ENCODE measurements at regions not wholly inside any gene's neighbourhood (a gene's known extent, or its start where the extent isn't known, plus 50 kb on each side); places are given as distances from the start of the nearest gene placed in this dataset.
A peak's percentile ranks its signal among the peaks of the same experiment; 100 is the strongest.

- H3K36me3 ChIP-seq: no peaks in the 10 kb centered on the region
- no peak overlapping the region for H3K4me3 ChIP-seq
- no peaks in the 10 kb centered on the region for H3K9me3 ChIP-seq
- no peak overlapping the region for H3K27ac ChIP-seq
- no peak for ATAC-seq (ENCODE audit: low FRiP score in 2 of 2)
- DNase-seq: no peak
- no peak for TF ChIP-seq POLR2A (IDR thresholded peaks at IDR 0.05)
- TF ChIP-seq, protein P1, sequence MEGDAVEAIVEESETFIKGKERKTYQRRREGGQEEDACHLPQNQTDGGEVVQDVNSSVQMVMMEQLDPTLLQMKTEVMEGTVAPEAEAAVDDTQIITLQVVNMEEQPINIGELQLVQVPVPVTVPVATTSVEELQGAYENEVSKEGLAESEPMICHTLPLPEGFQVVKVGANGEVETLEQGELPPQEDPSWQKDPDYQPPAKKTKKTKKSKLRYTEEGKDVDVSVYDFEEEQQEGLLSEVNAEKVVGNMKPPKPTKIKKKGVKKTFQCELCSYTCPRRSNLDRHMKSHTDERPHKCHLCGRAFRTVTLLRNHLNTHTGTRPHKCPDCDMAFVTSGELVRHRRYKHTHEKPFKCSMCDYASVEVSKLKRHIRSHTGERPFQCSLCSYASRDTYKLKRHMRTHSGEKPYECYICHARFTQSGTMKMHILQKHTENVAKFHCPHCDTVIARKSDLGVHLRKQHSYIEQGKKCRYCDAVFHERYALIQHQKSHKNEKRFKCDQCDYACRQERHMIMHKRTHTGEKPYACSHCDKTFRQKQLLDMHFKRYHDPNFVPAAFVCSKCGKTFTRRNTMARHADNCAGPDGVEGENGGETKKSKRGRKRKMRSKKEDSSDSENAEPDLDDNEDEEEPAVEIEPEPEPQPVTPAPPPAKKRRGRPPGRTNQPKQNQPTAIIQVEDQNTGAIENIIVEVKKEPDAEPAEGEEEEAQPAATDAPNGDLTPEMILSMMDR (IDR thresholded peaks at IDR 0.05): no peak
- TF ChIP-seq EP300 (IDR thresholded peaks at IDR 0.05): no peak
- no peak for TF ChIP-seq POLR2AphosphoS5 (IDR thresholded peaks at IDR 0.05)
- H3K27me3 ChIP-seq: no peaks in the 10 kb centered on the region
- H3K4me1 ChIP-seq: no peaks in the 10 kb centered on the region
These were observed 1499.6 kb downstream of the EFNA5 start for GRCh38 chr5:106171132-106171531.

- Histone ChIP-seq H3K9me3 (no peaks in the 10 kb centered on the region), H3K4me1 (no peaks in the 10 kb centered on the region), H3K27me3 (no peaks in the 10 kb centered on the region), H3K4me3 (no peak overlapping the region), H3K27ac (no peak overlapping the region), H3K36me3 (no peaks in the 10 kb centered on the region)
- 89 to 100% methylated on average over 1 of the region's 1 CpG for WGBS, 2 donors
- ATAC-seq (ENCODE audit: low FRiP score in 2 of 2): no peak
- no peak for DNase-seq
- TF ChIP-seq POLR2A (IDR thresholded peaks at IDR 0.05) (no peak), EP300 (IDR thresholded peaks at IDR 0.05) (no peak), POLR2AphosphoS5 (IDR thresholded peaks at IDR 0.05) (no peak)
- TF ChIP-seq, protein P1 (IDR thresholded peaks at IDR 0.05): no peak
These were observed 1503.0 kb downstream of the EFNA5 start for GRCh38 chr5:106167766-106168165.

- TF ChIP-seq POLR2A (IDR thresholded peaks at IDR 0.05) (no peak), EP300 (IDR thresholded peaks at IDR 0.05) (no peak), POLR2AphosphoS5 (IDR thresholded peaks at IDR 0.05) (no peak)
- TF ChIP-seq, protein P1 (IDR thresholded peaks at IDR 0.05): no peak
- ATAC-seq (ENCODE audit: low FRiP score in 2 of 2) (no peak), DNase-seq (peak in 1 of 2 donors; percentile 26)
- Histone ChIP-seq H3K36me3 (no peaks in the 10 kb centered on the region), H3K27ac (no peak overlapping the region), H3K4me1 (no peaks in the 10 kb centered on the region), H3K27me3 (no peaks in the 10 kb centered on the region), H3K4me3 (no peak overlapping the region), H3K9me3 (no peaks in the 10 kb centered on the region)
- 90 to 91% methylated on average over 12 of the region's 12 CpGs for WGBS, 2 donors
These were observed 1507.5 kb downstream of the EFNA5 start for GRCh38 chr5:106163233-106163632.

GRCh38 chr5:106159616-106160015 lies 1511.1 kb downstream of the EFNA5 start:
- Histone ChIP-seq H3K36me3 (no peaks in the 10 kb centered on the region), H3K27me3 (no peaks in the 10 kb centered on the region), H3K9me3 (no peaks in the 10 kb centered on the region), H3K4me1 (no peaks in the 10 kb centered on the region), H3K27ac (no peak overlapping the region), H3K4me3 (no peak overlapping the region)
- 63 to 76% methylated on average over 2 of the region's 2 CpGs for WGBS, 2 donors
- TF ChIP-seq POLR2AphosphoS5 (IDR thresholded peaks at IDR 0.05) (no peak), POLR2A (IDR thresholded peaks at IDR 0.05) (no peak), EP300 (IDR thresholded peaks at IDR 0.05) (no peak)
- TF ChIP-seq, protein P1 (IDR thresholded peaks at IDR 0.05): no peak
- ATAC-seq (ENCODE audit: low FRiP score in 2 of 2): no peak
- DNase-seq: no peak

GRCh38 chr5:106154280-106154716 lies 1516.4 kb downstream of the EFNA5 start:
- ATAC-seq (ENCODE audit: low FRiP score in 2 of 2) (no peak), DNase-seq (peak in 1 of 2 donors; percentile 72)
- Histone ChIP-seq H3K4me1 (no peaks in the 10 kb centered on the region), H3K9me3 (no peaks in the 10 kb centered on the region), H3K36me3 (no peaks in the 10 kb centered on the region), H3K4me3 (no peak overlapping the region), H3K27ac (no peak overlapping the region), H3K27me3 (no peaks in the 10 kb centered on the region)
- WGBS, 2 donors: 98% methylated on average over 29 of the region's 35 CpGs; no CpG with 5 or more reads in 1 of the 2 donors
- TF ChIP-seq POLR2AphosphoS5 (IDR thresholded peaks at IDR 0.05) (no peak), POLR2A (IDR thresholded peaks at IDR 0.05) (no peak), EP300 (IDR thresholded peaks at IDR 0.05) (no peak)
- TF ChIP-seq, protein P1 (IDR thresholded peaks at IDR 0.05): no peak
